HEK293 (cell line): ENCODE measurements at regions not wholly inside any gene's neighbourhood (a gene's known extent, or its start where the extent isn't known, plus 50 kb on each side); places are given as distances from the start of the nearest gene placed in this dataset.

Experiments
- ZBTB21 ChIP-seq: fragments of 450-650 bp; formaldehyde crosslinking; IDR thresholded peaks from 2 replicates; pipeline ENCODE4 v1.5.1; 2017; ENCODE audit warnings: missing biosample characterization, missing genetic modification characterization
- ZNF184 ChIP-seq: fragments of 450-650 bp; IDR thresholded peaks from 2 replicates; pipeline ENCODE4 v1.5.1; 2018; ENCODE audit warnings: missing biosample characterization, mild to moderate bottlenecking, missing genetic modification characterization
- ZNF274 ChIP-seq, 2 experiments: fragments of 200-500 bp in 1 of 2; fragments of 450-650 bp in 1 of 2; sonication (Bioruptor generic) in 1 of 2; formaldehyde crosslinking in 1 of 2; IDR thresholded peaks; 2 replicates each; pipeline versions ENCODE4 v1.5.1 to v1.6.1; 2014 to 2016; ENCODE audit warnings: borderline replicate concordance in 1 of 2, inconsistent platforms in 1 of 2, low read length in 1 of 2, missing biosample characterization in 1 of 2, missing genetic modification characterization in 1 of 2
- TF ChIP-seq, protein P1 (sequence below): fragments of 450-650 bp; formaldehyde crosslinking; IDR thresholded peaks from 2 replicates; pipeline ENCODE4 v1.5.1; 2016; ENCODE audit warnings: missing biosample characterization, missing genetic modification characterization, low read depth
- TF ChIP-seq, protein P2 (sequence below): fragments of 450-650 bp; formaldehyde crosslinking; IDR thresholded peaks from 2 replicates; pipeline ENCODE4 v1.5.1; 2016; ENCODE audit warnings: missing biosample characterization, missing genetic modification characterization
- TF ChIP-seq, protein P3 (sequence below): fragments of 450-650 bp; formaldehyde crosslinking; IDR thresholded peaks from 2 replicates; pipeline ENCODE4 v1.5.1; 2016; ENCODE audit warnings: missing biosample characterization, missing genetic modification characterization

DNA sequence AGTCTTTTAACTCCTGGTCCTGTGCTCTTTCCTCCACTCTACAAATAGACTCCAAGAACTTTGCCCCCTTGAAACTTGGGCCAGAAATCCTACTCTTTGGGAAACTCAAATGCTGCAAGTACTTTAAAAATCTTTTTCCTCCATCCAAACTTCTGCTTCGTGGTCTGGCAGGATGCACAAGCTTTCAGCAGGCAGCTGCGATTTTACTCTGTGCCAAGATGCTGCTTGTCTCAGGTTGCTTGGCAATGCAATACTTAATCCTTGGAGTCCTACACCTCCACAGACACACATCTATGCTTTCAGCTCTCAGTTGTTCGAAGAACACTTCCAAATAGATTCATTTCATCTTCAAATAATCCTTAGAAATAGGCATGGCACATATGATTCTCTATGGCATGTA is 435.3 kb upstream of the USP24 start:
- TF ChIP-seq, protein P1, sequence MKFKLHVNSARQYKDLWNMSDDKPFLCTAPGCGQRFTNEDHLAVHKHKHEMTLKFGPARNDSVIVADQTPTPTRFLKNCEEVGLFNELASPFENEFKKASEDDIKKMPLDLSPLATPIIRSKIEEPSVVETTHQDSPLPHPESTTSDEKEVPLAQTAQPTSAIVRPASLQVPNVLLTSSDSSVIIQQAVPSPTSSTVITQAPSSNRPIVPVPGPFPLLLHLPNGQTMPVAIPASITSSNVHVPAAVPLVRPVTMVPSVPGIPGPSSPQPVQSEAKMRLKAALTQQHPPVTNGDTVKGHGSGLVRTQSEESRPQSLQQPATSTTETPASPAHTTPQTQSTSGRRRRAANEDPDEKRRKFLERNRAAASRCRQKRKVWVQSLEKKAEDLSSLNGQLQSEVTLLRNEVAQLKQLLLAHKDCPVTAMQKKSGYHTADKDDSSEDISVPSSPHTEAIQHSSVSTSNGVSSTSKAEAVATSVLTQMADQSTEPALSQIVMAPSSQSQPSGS (tag by site-specific recombination): no peak
- TF ChIP-seq, protein P2, sequence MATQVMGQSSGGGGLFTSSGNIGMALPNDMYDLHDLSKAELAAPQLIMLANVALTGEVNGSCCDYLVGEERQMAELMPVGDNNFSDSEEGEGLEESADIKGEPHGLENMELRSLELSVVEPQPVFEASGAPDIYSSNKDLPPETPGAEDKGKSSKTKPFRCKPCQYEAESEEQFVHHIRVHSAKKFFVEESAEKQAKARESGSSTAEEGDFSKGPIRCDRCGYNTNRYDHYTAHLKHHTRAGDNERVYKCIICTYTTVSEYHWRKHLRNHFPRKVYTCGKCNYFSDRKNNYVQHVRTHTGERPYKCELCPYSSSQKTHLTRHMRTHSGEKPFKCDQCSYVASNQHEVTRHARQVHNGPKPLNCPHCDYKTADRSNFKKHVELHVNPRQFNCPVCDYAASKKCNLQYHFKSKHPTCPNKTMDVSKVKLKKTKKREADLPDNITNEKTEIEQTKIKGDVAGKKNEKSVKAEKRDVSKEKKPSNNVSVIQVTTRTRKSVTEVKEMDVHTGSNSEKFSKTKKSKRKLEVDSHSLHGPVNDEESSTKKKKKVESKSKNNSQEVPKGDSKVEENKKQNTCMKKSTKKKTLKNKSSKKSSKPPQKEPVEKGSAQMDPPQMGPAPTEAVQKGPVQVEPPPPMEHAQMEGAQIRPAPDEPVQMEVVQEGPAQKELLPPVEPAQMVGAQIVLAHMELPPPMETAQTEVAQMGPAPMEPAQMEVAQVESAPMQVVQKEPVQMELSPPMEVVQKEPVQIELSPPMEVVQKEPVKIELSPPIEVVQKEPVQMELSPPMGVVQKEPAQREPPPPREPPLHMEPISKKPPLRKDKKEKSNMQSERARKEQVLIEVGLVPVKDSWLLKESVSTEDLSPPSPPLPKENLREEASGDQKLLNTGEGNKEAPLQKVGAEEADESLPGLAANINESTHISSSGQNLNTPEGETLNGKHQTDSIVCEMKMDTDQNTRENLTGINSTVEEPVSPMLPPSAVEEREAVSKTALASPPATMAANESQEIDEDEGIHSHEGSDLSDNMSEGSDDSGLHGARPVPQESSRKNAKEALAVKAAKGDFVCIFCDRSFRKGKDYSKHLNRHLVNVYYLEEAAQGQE (tag by site-specific recombination): no peak
- TF ChIP-seq, protein P3, sequence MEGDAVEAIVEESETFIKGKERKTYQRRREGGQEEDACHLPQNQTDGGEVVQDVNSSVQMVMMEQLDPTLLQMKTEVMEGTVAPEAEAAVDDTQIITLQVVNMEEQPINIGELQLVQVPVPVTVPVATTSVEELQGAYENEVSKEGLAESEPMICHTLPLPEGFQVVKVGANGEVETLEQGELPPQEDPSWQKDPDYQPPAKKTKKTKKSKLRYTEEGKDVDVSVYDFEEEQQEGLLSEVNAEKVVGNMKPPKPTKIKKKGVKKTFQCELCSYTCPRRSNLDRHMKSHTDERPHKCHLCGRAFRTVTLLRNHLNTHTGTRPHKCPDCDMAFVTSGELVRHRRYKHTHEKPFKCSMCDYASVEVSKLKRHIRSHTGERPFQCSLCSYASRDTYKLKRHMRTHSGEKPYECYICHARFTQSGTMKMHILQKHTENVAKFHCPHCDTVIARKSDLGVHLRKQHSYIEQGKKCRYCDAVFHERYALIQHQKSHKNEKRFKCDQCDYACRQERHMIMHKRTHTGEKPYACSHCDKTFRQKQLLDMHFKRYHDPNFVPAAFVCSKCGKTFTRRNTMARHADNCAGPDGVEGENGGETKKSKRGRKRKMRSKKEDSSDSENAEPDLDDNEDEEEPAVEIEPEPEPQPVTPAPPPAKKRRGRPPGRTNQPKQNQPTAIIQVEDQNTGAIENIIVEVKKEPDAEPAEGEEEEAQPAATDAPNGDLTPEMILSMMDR (tag by site-specific recombination): no peak
- no peak for TF ChIP-seq ZNF274 (IDR thresholded peaks at IDR 0.05; ENCODE audit: low read length)
- no peak for TF ChIP-seq ZNF274 (tag by site-specific recombination; IDR thresholded peaks at IDR 0.05; ENCODE audit: borderline replicate concordance)
- TF ChIP-seq ZNF184: no peak
- TF ChIP-seq ZBTB21: no peak
